H1 (cell line): ENCODE measurements at regions not wholly inside any gene's neighbourhood (a gene's known extent, or its start where the extent isn't known, plus 50 kb on each side); places are given as distances from the start of the nearest gene placed in this dataset.

Experiments
- ASH2L ChIP-seq: fragments of 200-600, 300-600 bp; sonication (generic); IDR thresholded peaks from one replicate; pipeline ENCODE4 v1.7.1; 2017; ENCODE audit warnings: low read length
- CREB1 ChIP-seq: IDR thresholded peaks from 2 replicates; pipeline ENCODE4 v1.6.1; 2012; ENCODE audit warnings: inconsistent platforms
- GABPA ChIP-seq: IDR thresholded peaks from 2 replicates; pipeline ENCODE4 v1.6.1; 2011; ENCODE audit warnings: mild to moderate bottlenecking, low read length, moderate library complexity, borderline replicate concordance; ENCODE audit not compliant: insufficient read depth
- GTF2F1 ChIP-seq: IDR thresholded peaks from 2 replicates; pipeline ENCODE4 v1.6.1; 2012; ENCODE audit warnings: low read depth, low read length, improper control_type of control experiment, borderline replicate concordance
- HDAC6 ChIP-seq: IDR thresholded peaks from one replicate; pipeline ENCODE4 v1.7.1; 2012; ENCODE audit warnings: low read depth, mild to moderate bottlenecking, inconsistent platforms, low read length, moderate library complexity
- PHF8 ChIP-seq: fragments of 200-600 bp; sonication (generic); conservative IDR thresholded peaks from 2 replicates; pipeline ENCODE4 v1.7.1; 2012; ENCODE audit warnings: low read depth, mild to moderate bottlenecking, inconsistent platforms, low read length, moderate library complexity
- POLR2A ChIP-seq, 2 experiments: IDR thresholded peaks; 1 replicate in 1 of 2; 2 replicates in 1 of 2; pipeline ENCODE4 v1.6.1; 2011; ENCODE audit warnings: low read depth in 2 of 2, low read length in 2 of 2, mild to moderate bottlenecking in 2 of 2; ENCODE audit errors: control extremely low read depth in 1 of 2
- RBBP5 ChIP-seq: IDR thresholded peaks from 2 replicates; pipeline ENCODE4 v1.7.1; 2012; ENCODE audit warnings: low read depth, mild to moderate bottlenecking, inconsistent platforms, low read length, moderate library complexity, borderline replicate concordance
- TF ChIP-seq, protein P1 (sequence below): fragments of 300-600 bp; sonication (generic); IDR thresholded peaks from 2 replicates; pipeline ENCODE4 v1.7.1; 2012; ENCODE audit warnings: low read length, moderate library complexity, mild to moderate bottlenecking, inconsistent platforms; ENCODE audit not compliant: insufficient replicate concordance
- TF ChIP-seq, protein P2 (sequence below): IDR thresholded peaks from 2 replicates; pipeline ENCODE4 v1.6.1; 2011; ENCODE audit warnings: low read depth, mild to moderate bottlenecking, low read length; ENCODE audit not compliant: insufficient read depth

DNA sequence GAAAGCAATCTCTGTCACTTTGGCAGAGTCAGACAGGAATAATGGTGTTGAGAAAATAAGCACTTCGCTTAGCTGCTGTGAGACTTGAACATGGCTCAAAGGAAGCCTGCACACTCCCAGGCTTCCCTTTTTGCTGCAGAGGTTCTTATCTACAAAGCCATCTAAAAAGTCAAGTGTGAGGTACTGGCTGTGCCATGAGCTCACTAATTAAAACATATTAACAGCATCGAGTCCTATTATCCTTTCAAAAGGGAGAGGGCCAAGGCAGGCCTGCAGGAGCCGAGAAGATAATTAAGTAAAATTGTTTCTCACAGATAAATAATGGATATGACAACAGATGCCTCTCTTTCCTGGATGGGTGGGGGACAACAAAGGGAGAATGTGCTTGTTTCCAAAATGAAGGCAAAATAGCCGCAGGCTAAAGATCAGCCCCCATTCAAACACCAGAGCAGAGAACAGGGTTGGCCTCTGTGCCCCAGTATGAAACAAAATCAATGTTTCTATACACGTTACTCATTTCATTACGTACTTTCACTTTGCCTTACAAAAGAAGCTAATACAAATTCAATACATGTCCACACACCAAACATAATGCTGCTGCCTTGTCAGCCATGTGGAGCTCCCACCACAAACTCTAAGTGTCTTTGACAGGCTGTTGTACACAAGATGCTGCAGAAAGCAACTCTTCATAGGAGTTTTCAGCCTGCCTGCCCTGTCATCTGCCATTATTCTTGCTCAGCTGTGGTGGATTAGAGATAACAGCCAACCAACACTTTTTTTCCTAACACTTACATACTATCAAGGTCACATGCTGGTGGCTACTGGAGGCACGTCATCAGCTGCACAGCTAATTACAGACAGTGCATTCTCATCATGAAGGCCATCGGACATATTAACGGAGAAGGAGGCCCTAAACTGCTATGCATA lies 55.3 kb downstream of the ELAPOR2 start (continued):
- TF ChIP-seq, protein P1, sequence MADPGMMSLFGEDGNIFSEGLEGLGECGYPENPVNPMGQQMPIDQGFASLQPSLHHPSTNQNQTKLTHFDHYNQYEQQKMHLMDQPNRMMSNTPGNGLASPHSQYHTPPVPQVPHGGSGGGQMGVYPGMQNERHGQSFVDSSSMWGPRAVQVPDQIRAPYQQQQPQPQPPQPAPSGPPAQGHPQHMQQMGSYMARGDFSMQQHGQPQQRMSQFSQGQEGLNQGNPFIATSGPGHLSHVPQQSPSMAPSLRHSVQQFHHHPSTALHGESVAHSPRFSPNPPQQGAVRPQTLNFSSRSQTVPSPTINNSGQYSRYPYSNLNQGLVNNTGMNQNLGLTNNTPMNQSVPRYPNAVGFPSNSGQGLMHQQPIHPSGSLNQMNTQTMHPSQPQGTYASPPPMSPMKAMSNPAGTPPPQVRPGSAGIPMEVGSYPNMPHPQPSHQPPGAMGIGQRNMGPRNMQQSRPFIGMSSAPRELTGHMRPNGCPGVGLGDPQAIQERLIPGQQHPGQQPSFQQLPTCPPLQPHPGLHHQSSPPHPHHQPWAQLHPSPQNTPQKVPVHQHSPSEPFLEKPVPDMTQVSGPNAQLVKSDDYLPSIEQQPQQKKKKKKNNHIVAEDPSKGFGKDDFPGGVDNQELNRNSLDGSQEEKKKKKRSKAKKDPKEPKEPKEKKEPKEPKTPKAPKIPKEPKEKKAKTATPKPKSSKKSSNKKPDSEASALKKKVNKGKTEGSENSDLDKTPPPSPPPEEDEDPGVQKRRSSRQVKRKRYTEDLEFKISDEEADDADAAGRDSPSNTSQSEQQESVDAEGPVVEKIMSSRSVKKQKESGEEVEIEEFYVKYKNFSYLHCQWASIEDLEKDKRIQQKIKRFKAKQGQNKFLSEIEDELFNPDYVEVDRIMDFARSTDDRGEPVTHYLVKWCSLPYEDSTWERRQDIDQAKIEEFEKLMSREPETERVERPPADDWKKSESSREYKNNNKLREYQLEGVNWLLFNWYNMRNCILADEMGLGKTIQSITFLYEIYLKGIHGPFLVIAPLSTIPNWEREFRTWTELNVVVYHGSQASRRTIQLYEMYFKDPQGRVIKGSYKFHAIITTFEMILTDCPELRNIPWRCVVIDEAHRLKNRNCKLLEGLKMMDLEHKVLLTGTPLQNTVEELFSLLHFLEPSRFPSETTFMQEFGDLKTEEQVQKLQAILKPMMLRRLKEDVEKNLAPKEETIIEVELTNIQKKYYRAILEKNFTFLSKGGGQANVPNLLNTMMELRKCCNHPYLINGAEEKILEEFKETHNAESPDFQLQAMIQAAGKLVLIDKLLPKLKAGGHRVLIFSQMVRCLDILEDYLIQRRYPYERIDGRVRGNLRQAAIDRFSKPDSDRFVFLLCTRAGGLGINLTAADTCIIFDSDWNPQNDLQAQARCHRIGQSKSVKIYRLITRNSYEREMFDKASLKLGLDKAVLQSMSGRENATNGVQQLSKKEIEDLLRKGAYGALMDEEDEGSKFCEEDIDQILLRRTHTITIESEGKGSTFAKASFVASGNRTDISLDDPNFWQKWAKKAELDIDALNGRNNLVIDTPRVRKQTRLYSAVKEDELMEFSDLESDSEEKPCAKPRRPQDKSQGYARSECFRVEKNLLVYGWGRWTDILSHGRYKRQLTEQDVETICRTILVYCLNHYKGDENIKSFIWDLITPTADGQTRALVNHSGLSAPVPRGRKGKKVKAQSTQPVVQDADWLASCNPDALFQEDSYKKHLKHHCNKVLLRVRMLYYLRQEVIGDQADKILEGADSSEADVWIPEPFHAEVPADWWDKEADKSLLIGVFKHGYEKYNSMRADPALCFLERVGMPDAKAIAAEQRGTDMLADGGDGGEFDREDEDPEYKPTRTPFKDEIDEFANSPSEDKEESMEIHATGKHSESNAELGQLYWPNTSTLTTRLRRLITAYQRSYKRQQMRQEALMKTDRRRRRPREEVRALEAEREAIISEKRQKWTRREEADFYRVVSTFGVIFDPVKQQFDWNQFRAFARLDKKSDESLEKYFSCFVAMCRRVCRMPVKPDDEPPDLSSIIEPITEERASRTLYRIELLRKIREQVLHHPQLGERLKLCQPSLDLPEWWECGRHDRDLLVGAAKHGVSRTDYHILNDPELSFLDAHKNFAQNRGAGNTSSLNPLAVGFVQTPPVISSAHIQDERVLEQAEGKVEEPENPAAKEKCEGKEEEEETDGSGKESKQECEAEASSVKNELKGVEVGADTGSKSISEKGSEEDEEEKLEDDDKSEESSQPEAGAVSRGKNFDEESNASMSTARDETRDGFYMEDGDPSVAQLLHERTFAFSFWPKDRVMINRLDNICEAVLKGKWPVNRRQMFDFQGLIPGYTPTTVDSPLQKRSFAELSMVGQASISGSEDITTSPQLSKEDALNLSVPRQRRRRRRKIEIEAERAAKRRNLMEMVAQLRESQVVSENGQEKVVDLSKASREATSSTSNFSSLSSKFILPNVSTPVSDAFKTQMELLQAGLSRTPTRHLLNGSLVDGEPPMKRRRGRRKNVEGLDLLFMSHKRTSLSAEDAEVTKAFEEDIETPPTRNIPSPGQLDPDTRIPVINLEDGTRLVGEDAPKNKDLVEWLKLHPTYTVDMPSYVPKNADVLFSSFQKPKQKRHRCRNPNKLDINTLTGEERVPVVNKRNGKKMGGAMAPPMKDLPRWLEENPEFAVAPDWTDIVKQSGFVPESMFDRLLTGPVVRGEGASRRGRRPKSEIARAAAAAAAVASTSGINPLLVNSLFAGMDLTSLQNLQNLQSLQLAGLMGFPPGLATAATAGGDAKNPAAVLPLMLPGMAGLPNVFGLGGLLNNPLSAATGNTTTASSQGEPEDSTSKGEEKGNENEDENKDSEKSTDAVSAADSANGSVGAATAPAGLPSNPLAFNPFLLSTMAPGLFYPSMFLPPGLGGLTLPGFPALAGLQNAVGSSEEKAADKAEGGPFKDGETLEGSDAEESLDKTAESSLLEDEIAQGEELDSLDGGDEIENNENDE = no peak
- TF ChIP-seq HDAC6 (no peak), POLR2A (IDR thresholded peaks at IDR 0.05; ENCODE audit: control extremely low read depth in 1 of 2, low read depth in 2 of 2, low read length in 2 of 2) (no peak), GTF2F1 (no peak), RBBP5 (no peak), CREB1 (no peak), PHF8 (no peak), ASH2L (no peak), GABPA (no peak)
- TF ChIP-seq, protein P2, sequence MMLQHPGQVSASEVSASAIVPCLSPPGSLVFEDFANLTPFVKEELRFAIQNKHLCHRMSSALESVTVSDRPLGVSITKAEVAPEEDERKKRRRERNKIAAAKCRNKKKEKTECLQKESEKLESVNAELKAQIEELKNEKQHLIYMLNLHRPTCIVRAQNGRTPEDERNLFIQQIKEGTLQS = no peak
